HG02798 (cell line): ENCODE measurements at regions not wholly inside any gene's neighbourhood (a gene's known extent, or its start where the extent isn't known, plus 50 kb on each side); places are given as distances from the start of the nearest gene placed in this dataset.
"Not testable (repeated sequence)": the region's sequence is repeated elsewhere in the genome, so short reads cannot be mapped to it uniquely, and the experiment has no call there.

ENCODE experiments used
- ATAC-seq: cut with Tn5 transposase; IDR thresholded peaks from one replicate; pipeline ENCODE4 v1.9.1; 2021; ENCODE audit warnings: mild to moderate bottlenecking; ENCODE audit not compliant: unreplicated experiment, poor library complexity

GRCh38 chr20:55937283-55937682, 68.0 kb downstream of the CBLN4 start:
- no peak for ATAC-seq

GRCh38 chr20:55936209-55936595, 69.1 kb downstream of the CBLN4 start:
- ATAC-seq, result no peak

GRCh38 chr20:55935448-55936208, 69.7 kb downstream of the CBLN4 start:
- ATAC-seq, result no peak

GRCh38 chr20:55934146-55934545, 71.2 kb downstream of the CBLN4 start:
- ATAC-seq, result no peak

GRCh38 chr20:55930876-55931275, 74.4 kb downstream of the CBLN4 start:
- ATAC-seq, result not testable (repeated sequence)

GRCh38 chr20:55928266-55928665, 77.1 kb downstream of the CBLN4 start:
- no peak for ATAC-seq

GRCh38 chr20:55919956-55920355, 85.4 kb downstream of the CBLN4 start:
- ATAC-seq, result no peak

- no peak for ATAC-seq
These were observed 86.0 kb downstream of the CBLN4 start for GRCh38 chr20:55919319-55919718.

GRCh38 chr20:55918471-55918870, 86.8 kb downstream of the CBLN4 start:
- no peak for ATAC-seq

GRCh38 chr20:55893031-55893430, 112.3 kb downstream of the CBLN4 start:
- no peak for ATAC-seq

DNA sequence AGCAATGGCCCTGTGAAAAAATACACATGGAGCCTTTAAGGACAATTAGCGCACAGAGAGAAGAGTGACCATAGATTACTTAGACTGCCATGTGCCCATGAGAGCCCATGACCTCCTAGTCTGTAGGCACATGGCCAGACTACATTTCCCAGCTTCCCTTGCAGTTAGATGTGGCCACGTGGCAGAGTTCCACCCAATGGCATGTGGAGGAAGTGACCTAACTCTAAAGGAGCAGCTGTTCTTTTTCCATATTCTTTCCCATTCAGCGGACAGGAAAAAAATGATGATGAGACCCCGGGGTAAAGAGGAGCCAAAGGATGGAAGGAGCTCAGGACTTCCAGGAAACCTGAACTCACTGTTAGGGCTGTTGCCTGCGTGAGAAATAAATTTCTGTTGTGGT, 116.6 kb downstream of the CBLN4 start:
- no peak for ATAC-seq

DNA sequence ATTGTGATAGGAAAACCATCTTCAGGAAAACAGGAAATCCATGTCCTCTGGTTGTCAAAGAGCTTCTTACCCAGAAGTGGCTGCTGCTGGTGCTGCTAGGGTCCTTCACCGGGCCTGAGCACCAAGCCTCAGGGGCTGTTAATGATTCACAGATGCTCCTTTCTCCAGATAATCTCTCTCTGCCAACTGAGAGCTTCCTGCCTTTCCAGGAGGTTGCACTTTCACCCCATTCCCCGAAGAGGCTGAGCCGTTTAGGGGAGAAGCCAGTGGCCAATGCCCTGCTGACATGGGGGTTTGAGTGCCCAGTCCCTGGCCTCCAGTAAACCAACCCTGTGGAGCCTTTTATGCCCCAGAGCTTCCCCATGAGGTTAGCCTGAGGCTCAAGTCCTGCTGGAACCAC, 122.4 kb downstream of the CBLN4 start:
- ATAC-seq, result no peak

- ATAC-seq, result no peak
These were observed 123.0 kb downstream of the CBLN4 start for GRCh38 chr20:55882286-55882685.

DNA sequence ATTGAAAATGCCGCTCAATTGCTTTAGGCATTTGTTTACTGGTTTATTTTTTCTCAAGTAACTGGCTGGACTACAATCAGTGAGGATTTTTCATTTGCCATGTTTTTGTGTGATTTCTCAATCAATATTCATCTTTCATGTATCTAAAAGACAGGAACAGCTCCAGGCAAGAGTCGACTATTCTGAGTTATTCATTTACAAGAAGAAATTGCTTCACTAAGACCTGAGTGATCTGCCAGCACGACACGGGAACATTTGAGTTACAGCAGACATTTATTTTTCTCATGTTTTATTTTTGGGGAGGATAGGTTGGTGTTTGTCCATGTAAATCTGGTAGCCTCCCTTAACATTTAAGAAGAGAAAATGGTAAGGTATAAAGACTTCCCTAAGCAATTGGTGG, 124.1 kb downstream of the CBLN4 start:
- ATAC-seq, result no peak

- ATAC-seq, result no peak
These were observed 125.0 kb downstream of the CBLN4 start for GRCh38 chr20:55880361-55880760.

DNA sequence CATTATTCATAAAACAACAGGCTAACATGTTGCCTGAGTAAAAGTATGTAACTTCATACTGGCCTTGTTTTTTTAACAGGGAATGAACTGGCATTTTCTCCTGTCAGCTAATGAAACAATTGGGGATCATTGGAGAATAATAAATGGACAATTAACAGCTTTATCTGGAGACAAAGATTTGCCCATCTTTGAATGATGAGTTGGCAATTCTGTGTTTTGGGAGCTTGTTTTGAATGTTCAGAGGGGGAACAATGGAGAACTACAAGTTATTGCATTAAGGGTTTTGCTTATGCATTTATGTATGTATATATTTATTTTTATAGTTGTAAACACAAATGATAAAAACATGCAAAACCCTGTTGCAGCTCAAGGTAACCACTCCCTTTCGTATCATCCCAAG, 150.3 kb downstream of the CBLN4 start:
- no peak for ATAC-seq

DNA sequence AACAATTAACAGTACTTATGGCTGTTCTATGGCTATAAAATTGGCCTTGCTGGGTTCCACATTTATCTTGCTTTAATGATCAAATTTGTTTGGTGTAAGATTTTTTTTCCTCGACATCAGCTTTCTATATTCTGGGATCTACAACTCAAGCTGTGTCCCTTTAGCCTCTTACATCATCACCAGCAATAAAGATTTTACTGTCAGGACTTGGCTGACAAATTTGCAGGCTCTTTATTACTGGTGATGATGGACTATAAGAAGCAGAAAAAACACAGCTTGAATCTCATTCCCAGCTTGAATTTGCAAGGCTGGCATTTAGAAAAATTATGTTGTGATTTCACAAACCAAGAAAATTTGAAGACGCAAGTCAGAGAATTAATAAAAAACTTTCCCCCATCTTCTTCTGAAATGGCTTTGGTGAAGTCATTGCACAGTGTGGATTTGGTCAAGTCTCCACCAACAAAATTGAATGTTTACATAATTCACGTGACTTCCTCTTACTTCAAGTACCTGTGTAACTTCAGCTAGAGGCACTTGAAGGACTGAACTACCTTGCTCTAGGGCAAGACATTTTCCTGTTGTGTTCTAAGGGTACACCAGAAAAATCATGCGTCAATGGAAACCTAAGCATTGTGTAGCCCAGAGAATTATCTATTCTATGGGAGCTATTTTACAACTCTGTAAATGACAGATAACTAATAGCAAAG, 175.0 kb downstream of the CBLN4 start:
- ATAC-seq, result no peak

DNA sequence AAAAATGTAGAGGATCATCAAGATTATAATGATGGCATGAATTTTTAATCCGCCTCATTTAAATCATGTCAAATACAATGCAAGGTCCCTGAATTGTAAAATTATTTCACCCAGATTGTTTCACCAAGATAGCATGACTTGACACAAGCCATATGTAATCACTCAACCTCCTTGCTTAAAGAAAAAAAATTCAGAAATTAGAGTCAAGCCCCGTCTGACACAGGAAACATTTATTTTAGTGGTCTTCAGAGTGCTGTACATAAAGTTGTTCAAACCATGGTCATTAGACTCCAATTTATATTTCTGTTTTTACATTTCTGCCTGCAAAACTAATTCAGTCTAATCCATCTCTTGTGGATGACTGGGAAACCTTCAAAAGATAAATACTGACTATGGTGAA, 200.2 kb downstream of the CBLN4 start:
- no peak for ATAC-seq

- ATAC-seq, result no peak
These were observed 204.6 kb downstream of the CBLN4 start for GRCh38 chr20:55800552-55801245.

GRCh38 chr20:55793986-55794385, 211.3 kb downstream of the CBLN4 start:
- no peak for ATAC-seq

- ATAC-seq, result no peak
These were observed 213.3 kb downstream of the CBLN4 start for GRCh38 chr20:55792049-55792448.
